ENCODE measurements at regions not wholly inside any gene's neighbourhood (a gene's known extent, or its start where the extent isn't known, plus 50 kb on each side); places are given as distances from the start of the nearest gene placed in this dataset.

GRCh38 chr5:67338421-67338820 lies 141.8 kb upstream of the CD180 start:
- TF ChIP-seq CTCF (IDR thresholded peaks at IDR 0.05) (no peak), POLR2A (IDR thresholded peaks at IDR 0.05) (no peak)
